Inferior parietal cortex (tissue), 1 donor: ENCODE measurements at regions not wholly inside any gene's neighbourhood (a gene's known extent, or its start where the extent isn't known, plus 50 kb on each side); places are given as distances from the start of the nearest gene placed in this dataset.

ENCODE experiments used
- DNase-seq: peaks from one replicate; pipeline ENCODE4 v3.0.0-alpha.2; 2016; ENCODE audit errors: extremely low spot score

DNA sequence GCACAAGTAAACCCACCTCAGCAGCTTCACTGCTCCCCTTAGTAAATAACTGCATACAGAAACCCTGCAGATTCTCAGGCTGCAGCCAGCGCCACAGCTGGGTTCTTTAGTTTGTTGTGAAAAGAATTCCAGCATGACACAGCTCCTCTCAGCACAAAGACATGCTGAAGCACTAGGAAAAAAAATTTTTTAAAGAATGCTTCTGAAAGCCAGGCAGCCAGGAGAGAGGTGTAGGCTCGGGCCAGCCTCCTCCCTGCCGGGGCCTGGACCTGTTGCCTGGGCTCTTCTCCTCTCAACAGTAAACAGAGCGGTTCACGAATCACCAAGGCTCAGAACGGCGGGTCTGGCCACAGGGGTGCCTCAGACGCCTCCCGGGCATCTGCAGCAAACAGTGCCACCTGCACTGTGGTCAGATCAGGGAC lies 95.7 kb upstream of the POU3F3 start:
- DNase-seq = no peak

DNA sequence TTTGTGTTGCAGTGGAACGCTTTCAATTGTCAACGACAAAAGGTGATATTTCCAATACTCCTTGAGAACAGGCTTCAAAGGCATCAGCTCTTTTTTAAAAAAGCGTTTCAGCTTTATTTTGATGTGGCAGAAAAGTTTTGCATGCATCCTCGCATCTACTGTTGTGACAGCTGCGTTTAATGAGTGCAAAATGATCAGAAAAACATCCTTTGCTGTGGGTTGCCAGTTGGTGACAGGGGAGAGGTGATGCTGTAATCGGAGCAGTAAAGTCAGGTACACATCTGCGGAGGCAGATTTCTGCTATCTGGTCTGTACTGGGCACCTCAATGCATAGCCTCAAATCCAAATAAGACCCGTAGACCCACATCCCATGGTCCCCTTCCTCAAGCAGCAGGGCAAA lies 91.9 kb upstream of the POU3F3 start:
- no peak for DNase-seq

DNA sequence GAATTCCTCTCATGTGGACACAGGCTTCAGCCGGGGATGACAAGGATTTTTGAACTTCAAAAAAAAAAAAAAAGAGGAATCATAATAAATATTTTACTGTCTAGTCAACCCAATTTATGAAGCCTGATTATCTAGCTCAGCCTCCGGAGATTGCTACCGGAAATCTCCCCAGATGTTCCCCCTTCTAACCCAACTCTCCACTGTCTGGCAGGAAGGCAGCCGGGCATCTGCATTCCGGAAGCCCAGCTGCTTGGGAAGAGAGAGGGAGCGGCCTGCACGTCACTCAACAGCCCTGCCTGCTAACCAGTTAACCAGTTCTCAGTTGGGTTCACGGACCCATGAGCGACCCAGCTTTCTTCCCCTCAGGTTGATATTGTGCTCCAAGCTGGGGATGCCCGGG lies 87.2 kb upstream of the POU3F3 start:
- no peak for DNase-seq

DNA sequence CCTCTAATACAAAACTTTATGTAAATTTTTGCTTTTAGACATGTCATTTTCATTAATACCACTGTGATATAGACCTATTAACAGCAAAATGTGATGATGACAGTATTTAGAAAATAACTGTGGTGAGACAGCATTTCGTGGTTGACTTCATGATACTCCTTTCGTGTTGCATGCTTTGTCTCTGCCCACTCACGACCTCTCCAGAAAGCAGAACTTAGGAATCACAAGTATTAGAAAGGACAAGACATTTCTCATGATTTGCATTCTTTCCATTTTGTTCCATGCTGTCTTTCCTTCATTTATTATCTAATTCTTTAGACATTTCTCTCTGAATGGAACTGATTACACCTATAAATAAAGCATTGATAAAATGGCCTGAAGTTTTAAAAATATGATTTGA lies 85.2 kb upstream of the POU3F3 start:
- DNase-seq = no peak

DNA sequence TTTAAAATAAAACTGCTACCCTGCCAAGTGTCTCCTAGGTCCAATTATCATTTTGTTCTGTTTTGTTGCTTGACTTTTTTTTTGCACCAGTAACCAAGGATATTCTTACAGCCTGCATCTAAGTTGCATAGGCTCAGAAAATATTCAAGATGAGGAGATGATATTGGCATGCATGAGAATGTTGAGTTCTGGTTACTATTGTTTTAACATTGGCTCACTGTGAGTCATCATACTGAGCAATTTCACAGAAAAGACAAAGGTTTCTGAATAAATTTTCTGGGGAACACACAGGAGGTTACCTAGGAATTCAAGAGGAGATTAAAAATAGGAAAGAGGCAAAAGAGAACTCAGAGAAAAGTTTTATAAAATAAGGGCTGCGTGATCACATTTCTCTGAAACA lies 84.8 kb upstream of the POU3F3 start:
- DNase-seq = no peak

DNA sequence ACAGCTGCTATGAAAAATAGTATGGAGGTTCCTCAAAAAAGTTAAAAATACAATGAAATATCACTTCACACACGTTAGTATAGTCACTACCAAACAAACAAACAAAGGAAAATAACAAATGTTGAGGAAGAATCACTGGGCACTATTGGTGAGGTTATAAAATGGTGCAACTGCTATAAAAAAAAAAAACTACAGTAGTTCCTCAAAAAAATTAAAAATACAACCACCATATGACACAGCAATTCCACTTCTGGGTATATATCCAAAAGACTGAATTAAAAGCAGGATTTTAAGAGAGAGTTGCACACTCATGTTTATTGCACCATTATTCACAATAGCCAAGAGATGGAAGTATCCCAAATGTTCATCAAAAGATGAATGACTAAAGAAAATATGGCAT lies 80.9 kb upstream of the POU3F3 start:
- no peak for DNase-seq

DNA sequence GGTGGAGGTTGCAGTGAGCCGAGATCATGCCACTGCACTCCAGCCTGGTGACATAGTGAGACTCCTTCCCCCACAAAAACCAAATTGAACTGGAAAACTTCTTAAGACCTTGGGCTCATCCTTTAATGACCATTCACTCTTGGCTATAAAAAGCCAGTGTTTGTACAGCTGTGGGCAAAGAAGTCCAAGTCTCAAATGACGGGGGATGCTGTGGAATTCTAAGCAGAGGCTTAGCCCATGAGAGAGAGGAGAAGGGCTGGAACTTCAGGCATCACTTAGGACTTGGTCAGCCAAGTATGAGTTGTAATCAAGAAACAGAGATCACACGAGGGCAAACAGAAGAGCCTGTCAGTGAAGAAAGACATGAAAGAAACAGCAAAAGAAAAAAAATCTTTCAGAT lies 79.3 kb upstream of the POU3F3 start:
- no peak for DNase-seq

DNA sequence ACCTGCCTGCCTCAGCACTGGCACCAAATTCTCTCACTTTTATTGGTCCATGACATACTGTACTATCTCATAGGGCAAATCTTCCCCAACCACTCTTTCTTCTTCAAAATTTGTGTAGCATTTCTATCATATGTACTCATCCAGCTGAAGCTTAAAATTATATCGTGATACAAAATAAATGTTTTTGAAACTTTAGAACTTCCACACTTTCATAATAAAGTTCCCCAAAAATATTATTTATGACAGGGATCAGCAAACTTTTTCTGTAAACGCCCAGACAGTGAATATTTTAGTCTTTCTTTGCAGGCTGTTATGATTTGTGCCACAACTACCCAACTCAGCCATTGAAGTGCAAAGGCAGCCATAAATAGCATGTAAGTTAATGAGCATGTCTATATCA lies 76.2 kb upstream of the POU3F3 start:
- DNase-seq = no peak

DNA sequence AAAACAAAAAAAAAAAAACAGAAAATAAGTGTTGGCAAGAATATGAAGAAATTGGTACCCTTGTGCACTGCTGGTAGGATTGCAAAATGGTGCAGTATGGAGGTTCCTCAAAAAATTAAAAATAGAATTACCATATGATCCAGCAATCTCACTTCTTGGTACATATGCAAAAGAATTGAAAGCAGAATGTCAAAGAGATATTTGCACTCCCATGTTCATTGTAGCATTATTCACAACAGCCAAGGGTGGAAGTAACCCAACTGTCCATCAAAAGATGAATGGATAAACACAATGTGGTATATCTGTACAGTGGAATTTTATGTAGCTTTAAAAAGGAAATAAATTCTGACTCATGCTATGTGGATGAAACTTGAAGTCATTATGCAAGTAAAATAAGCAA lies 72.8 kb upstream of the POU3F3 start:
- DNase-seq = no peak

DNA sequence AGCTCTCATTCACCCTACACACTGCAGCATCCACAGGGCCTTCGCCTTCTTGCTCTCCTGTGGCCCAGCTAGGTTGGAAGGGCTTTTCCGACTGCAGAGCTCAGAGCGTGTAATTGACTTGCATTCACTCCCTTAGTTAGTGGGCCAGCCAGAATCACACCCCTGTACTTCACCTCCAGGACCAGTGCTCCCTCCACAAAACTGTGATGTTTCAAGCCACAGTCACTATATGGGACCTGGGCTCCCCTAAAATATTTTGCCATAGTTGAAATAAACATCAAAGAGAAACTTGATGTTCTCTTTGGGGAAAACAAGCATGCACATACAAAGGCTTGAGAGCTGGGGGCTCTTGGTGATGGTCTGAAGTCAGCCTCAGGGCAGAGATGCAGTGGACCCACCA lies 69.7 kb upstream of the POU3F3 start:
- no peak for DNase-seq

DNA sequence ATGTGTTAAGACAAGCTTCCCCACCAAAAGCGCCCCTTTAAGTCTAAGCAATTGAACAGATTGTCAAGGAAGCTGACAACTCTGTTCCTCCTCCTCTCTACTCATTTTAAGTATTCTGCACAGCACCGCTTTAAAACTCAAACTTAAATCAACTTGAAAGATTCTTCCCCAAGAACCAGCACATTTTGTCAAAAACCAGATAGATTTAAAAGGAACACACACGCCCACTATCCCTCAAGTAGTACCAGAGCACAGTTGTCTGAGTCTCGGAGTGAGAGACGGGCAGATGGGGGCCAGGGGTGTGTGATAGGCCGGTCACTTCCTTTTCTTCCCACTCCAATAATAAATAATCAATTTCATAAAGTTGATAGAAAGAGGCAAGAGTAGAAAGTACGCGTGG lies 67.7 kb upstream of the POU3F3 start:
- no peak for DNase-seq

DNA sequence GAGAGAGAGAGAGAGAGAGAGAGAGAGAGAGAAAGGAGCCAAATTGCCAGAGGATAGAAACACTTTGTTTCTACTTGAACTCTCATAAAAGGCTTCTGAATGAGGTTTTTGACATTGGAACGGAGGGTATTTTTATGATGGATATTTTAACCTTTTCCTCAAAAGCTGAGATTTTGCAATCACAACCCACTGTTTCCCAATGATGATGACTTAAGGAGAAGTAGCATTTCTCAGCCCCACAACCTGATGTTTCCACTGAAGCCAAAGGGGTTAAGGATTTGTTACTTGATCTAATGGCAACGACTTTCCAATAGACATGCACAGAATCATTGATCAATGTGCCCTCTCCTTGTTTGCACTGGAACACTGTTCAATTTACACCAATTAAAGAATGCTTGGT lies 67.1 kb upstream of the POU3F3 start:
- no peak for DNase-seq

DNA sequence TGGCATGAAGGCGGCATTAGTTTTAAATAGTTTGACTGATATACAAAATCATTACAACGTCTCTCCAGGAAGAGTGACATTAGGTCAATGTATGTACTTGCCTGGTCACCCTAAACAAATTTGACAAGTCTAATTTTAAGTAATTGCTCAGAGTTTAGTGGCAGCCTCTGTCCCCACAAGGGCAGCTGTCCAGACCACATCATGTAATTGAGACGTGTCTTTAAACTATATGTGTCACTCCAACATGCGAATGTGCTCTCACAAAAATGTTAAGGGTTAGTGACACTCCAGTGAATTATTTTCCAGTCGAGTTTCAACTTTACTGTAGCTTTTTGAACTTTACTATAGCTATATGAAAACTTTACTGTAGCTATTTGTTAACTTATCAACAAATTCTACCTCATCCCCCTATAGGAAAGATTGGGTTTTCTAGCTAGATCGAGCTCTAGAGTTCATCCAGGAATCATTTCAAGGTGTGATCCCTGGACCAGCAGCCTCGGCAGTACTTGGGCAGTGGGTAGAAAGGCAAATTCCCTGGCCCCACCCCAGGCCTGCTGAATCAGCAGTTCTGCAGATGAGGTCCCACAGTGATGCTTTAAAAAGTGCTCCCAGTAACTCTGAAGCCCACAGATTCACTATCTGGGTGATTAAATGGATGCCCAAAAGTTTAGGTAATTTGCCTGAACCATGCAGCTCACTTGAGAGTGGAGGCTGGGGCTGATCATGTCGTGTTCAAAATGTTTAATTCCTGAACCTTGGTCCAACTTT lies 66.4 kb upstream of the POU3F3 start:
- no peak for DNase-seq

DNA sequence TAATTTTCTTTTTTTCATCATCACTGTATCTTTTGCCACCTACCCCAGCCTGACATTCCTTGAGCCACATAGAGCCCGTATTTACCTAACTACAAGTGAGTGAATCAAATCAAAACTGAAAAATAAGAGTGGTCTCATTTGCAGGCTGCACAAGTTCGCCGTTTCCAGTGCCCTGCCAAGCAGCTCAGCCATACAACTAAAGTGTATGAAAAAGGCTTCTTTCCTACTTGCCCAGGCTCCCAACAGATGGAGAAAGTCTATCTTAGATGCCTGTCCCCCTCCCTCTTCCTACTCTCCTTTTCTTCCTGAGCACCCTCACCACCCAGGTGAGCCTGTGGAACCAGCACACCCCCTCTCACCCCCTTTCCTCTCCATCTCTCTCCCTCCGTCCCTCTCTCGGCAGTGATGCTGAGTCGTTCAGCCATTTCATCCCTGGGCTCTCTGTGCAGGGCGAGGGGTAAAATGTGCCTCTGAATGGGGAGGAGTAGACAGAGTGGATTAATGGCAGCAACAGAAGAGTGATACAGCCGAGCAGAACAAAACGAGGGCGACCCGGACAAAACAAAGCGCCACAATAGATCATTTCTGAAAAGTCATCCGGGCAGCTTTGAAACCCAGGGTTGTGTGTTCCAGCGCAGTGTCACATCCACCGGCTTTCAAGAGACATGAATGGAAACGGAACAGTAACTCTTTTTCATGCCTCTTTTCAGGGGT lies 65.0 kb upstream of the POU3F3 start:
- DNase-seq = no peak

DNA sequence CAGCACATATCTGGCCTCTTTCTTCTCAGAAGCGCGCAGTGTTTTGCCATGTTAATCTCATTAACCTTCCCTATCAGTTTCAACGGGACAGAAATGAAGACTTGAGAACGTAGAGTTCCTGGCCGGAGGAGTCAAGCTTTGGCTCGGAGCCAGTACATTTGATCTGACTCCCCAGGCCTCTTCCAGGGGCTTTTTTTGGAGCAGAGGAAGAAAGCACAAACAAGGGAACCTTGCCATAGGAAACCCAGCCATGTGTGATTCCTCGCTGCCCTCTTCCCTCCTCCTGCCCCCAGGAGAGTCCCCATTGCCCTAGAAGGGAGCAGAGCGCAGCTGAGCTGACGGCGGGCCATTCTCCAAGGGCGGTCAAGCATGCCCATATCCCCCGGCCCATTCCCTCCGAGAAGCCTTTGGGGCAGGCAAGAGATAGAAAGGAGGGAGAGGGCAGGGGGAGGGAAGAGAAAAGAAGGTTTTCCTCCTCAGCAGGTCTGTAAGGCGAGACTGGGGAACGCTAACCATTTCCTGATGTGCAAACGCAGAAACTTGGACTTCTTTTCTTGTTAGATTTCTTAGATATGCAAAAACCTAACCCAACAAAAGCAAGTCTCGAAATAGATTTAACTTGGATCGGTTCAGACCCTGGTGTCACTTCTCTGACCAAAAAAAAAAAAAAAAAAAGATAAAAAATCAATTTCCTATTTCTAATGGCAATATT lies 63.7 kb upstream of the POU3F3 start:
- no peak for DNase-seq

DNA sequence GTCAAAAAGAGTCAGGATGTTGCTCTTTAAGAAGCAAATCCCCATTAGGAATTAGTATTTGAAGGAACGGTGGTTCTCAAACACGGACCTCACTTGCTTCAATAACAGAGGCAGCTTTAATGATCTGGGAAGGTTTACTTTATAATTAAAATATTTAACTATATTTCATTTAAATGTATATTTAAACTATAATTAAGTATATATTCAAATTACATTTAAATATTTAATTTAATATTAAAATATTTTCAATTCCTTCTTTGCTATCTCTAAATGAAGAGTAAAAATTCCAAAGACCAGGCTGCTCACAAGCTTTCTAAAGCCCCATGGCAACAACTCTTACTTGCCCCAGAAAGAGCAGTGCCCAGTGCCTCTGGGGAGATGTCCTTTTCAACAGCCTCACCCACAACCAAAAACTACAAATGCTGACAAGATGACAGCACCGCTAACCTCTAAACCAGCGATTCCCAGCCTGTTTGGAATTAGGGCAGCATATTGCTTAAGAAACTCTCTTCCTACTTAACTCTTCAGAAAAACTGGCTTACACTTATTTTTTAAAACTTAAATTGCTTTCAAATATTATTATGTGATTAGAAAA lies 62.9 kb upstream of the POU3F3 start:
- DNase-seq = no peak

DNA sequence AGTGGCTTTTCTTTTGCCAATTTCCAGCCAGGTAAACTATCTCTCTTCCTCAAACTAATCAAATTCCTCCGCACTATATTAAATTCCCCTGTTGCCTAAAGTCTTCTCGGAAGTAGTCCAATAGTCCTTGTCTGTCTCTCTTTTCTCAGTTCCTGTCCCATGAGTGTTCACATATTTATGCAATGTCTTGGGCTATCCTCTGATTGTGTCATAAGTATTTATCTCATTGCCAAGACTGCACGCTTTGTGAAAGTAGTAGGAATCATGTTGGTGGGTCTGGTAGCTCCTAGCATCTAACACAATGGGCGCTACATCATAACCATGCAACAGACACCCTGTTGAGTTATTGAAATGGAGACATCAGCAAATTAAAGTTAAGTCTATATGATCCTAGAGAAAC lies 59.9 kb upstream of the POU3F3 start:
- DNase-seq = no peak

DNA sequence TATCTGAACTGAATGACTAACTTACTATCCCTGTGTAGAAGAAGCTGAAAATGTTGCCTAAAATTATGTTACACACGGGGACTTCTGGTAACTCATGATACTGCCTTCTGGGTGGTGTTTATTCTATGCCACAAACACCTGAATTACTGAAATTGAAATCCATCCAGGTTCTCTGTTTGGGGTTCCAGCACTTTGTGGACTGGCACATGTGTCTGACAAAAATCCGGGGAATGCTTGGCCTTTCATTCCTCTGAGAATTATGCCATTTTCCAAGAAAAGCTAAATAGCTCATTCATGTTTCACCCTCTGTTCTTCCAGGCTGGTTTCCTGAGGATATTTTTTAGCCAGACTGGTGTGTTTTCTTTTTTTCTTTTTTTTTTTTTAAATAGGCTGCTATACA lies 59.5 kb upstream of the POU3F3 start:
- no peak for DNase-seq
